ENCODE measurements at regions not wholly inside any gene's neighbourhood (a gene's known extent, or its start where the extent isn't known, plus 50 kb on each side); places are given as distances from the start of the nearest gene placed in this dataset.
"Not testable (repeated sequence)": the region's sequence is repeated elsewhere in the genome, so short reads cannot be mapped to it uniquely, and the experiment has no call there.

DNA sequence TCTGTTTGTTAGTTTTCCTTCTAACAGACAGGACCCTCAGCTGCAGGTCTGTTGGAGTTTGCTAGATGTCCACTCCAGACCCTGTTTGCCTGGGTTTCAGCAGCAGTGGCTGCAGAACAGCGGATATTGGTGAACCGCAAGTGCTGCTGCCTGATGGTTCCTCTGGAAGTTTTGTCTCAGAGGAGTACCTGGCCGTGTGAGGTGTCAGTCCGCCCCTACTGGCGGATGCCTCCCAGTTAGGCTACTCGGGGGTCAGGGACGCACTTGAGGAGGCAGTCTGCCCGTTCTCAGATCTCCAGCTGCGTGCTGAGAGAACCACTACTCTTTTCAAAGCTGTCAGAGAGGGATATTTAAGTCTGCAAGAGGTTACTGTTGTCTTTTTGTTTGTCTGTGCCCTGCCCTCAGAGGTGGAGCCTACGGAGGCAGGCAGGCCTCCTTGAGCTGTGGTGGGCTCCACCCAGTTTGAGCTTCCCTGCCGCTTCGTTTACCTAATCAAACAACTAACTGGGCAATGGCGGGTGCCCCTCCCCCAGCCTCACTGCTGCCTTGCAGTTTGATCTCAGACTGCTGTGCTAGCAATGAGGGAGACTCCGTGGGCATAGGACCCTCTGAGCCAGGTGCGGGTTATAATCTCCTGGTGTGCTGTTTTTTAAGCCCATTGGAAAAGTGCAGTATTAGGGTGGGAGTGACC is 634.3 kb upstream of the CHD1 start:
- DNase-seq, result not testable (repeated sequence)

DNA sequence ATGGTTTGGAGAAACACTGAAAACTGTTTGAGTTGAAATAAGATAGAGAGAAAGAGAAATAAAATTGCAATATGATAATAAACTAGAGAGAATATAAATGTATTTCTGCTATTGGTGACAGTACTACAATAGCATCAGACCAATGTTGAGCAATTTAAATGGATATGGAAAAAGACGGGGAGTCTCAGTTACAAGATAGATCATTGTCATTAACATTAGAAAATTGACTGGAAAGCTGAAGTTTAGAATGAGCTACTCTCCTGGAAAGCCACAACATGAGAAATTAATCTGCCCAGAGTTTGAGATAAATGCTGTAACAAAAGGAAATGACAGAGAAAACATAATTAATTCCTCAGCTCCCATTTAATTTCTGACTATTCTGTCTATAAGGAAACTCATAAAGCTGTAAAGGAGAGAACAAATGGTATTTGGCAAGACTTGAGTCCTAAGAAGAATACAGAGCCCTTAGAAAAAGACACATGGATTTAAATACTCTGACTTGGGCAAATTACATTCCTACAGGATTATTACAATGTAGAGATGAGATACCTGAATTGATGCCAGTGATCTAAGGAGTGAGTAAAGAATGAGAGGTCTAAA is 624.5 kb upstream of the CHD1 start:
- DNase-seq, result no peak

DNA sequence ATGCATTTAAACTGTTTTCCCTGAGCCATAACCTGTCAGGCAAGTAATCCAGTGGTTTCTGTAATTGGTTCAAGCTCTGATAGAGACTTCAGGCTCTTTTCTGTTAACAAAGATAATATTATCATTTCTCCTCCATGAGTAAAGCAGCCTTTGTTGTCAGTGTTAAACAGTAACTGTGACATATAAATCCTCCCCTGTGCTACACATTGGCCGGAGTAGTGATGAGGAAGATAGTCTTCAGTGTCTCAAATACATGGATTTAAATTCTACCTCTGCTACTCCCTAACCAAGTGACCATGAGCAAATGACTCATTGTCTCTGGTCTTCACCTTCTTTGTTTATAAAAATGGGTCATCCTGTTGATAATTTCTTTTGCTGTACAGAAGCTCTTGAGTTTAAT is 615.5 kb upstream of the CHD1 start:
- DNase-seq, result no peak

DNA sequence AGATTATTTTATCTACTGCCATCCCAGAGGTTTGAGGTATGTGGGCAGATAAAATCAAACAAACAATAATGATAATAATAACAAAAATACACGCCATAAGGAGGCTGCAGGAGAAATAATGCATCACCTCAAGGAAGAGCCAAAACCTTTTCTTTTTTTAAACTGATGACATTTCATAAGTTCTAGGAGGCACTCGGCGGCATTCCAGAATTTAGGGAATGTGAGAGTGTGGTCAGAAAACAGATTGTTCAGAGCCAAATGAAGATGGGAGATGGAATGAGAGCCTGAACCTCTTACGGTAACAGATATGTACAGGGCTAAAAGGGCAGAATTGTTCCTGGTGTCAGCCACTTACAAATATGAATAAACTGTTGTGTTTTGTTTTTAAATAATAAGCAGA is 615.0 kb upstream of the CHD1 start:
- no peak for DNase-seq

DNA sequence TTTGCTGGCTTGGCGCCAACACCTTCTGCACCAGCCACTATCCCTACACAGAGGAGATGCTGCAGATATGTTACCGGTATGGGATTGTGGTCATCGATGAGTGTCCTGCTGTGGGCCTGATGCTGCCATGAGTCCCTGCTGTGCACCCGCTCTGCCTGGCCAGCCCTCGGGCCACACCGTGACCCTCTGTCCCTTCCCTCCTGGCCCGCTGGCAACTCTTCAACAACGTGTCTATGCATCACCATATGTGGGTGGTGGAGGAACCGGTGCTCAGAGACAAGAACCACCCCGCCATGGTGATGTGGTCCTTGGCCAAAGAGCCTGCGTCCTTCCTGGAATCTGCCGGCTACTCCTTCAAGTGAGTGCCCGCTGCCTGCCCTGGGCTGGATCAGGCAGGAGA is 605.4 kb upstream of the CHD1 start:
- not testable (repeated sequence) for DNase-seq

DNA sequence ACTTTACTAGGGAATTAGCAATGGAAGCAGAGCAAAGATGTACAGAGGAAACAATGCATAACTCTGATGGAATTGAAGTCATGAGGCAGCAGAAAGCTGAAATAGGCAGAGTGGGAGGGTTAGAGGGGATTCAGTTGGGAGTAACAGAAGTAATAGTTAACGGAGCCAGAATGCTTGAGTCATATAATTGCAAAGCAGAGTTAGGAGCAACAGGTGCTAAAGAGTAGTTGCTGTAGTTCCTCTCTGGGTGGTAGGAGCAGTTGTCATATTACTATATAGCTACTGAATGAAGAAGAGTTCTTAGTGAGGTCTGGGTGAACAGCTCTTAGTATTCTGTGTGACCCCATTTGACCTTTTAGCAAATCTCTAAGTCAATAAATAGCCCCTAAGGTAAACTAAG is 592.9 kb upstream of the CHD1 start:
- not testable (repeated sequence) for DNase-seq

DNA sequence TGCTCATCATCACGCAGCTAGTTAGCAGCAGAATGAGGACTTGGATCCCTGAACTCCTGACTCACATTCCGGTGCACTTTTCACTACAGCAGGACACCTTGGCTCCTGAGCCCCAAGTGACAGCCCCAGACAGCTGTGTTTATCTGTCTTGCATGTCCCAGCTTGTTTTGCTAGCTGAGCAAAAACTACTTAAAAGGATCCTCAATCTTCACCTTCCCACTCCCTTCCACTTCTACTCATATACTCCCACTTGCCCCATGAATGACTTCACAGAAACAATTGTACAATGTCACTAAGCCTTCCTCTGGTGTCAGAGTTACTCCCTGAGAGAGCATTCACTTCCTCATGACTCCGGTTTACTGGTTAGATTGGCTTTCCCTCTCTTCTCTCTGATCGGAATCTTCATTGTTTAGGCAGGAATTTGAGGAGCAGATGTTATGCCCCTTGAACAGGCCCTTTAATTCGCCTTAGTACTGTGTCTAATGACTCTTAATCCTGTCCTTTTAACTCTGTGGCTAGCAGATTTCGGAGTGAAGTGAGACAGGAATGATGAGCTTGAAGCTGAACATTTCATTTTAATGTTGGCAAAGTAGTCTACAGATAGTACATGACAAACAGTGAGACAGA is 587.2 kb upstream of the CHD1 start:
- DNase-seq, result not testable (repeated sequence)

DNA sequence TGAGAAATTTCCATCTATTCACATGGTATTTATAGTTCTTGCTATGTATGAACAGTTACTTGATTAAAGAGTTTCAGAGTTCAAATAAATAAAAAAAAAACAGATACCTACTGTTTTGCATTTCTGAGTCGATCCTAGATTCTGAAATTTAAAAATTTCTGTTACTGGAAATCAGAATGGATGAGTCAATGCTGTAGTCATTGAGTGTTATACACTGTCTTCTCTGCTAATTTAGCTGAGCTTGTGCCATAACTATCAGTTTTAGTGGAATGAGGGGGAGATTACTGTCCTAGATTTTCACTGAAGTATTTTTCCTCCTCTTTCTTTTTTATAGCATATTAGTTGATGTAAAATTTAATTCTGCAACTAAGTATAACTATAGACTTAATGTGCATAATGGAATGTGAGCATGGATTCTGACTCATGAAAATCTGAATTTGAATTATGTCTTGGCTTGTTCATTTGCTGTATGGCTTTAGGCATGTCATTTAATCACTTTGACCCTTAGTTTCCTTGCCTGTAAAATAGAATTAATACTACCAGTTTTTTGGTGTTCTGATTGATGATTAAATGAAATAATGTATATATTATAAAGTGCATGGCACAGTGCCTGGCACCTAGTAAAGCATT is 581.5 kb upstream of the CHD1 start:
- not testable (repeated sequence) for DNase-seq

DNA sequence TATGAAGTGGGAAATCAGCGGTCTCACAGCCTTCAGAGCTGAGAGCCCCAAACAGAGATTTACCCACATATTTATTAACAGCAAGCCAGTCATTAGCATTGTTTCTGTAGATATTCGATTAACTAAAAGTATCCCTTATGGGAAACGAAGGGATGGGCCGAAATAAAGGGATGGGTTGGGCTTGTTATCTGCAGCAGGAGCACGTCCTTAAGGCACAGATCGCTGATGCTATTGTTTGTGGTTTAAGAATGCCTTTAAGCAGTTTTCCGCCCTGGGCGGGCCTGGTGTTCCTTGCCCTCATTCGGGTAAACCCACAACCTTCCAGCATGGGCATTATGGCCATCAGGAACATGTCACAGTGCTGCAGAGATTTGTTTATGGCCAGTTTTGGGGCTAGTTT is 580.3 kb upstream of the CHD1 start:
- not testable (repeated sequence) for DNase-seq

DNA sequence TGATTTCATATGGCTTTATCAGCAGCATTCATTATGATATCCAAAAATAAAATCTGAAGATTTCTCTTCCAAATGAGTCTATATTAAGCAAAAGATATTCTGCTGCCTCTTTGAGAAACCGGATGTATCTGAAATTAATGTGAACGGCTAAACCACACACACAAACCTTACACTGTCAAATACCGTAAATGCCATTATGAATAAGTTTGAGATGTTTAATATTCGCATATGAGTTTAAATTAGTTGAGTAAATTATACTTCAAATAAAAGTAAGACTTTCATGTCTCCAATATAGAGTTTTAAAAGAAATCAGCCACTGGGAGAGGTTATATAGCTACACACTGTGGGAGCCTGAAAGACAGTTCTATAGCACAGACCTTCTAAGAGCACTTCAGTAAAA is 566.6 kb upstream of the CHD1 start:
- not testable (repeated sequence) for DNase-seq

DNA sequence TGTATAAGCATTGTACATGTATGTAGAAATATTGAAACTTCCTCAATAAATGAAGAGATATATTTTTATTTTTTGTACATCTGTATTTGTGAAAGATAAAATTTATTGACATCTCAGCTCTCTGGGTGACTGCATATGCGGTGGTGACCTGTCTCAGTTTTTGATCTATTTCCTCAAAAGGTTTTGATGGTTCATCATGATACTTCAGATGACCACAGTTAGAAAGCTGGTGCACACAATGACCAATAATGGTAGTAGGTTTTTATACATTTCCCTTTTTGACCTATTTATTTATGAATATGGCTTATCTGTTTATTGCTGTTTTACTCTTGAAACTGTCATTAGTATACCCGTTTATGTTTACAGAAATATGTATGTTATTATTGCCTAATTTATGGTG is 549.6 kb upstream of the CHD1 start:
- not testable (repeated sequence) for DNase-seq

DNA sequence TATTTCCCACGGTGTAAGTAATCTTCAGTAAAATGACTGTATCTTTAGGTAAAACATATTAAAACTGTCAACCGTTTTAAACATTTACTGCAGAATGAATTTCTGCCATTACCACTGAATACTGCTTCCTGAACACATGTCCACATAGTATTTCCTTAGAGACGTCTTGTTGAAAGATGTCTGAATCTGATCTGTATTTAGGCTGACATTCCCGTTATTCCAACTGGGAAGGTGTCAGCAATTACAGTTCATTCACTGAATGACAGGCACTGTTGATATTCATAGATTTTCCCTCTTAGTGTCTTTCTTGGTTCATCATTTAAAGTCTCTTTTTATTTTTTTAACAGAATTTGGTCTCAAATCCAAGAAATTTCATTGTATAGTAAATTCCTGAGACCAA is 544.5 kb upstream of the CHD1 start:
- not testable (repeated sequence) for DNase-seq

DNA sequence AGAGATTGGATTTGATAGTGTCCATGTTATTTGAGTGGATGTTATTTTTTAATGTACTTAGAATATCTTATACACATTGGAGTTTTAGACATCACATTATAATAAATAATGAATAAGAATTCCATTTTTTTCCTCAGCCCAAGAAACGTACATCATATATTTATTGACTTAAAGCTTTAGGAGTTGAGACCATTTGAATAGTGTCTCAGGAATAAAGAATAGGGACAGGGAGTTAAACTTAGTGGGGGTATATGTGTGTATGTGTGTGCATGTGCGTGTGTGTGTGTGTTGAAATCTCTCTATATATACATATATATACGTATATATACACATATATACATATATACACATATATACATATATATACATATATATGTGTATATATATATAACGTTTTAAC is 542.9 kb upstream of the CHD1 start:
- not testable (repeated sequence) for DNase-seq

DNA sequence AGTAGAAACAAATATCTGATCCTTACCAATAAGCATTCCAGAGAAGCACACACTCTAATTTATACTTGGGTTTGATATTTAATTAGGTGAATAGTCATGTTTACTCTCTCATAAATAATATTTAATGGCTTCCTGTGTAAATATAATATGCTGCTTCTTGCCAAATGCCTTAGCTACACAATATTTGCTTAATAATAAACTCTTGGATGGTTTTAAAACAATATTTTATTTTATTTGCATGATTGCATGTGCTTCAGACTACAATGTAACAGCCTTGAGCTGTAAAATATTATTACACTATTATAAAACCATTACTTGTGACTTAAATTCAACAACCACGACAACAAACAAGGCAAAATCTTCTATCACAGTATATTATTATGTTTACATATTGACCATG is 542.4 kb upstream of the CHD1 start:
- not testable (repeated sequence) for DNase-seq

DNA sequence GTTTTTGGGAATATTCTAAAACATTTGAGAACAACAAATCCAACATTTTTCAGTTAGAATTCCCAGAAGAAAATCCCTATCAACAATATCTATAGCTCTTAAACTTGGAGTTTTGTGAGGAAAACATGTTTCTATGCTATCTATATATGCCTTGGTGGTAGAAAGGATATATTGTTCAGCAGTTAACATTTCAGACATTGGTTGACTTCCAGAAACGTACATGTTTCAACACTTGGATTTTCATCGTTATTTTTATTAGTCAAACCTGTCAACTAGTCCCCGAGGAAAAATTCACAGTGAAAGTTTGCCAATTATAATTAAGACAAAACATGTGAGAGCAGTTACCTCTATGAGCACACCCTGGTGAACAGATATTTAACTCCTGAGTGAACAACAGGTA is 541.8 kb upstream of the CHD1 start:
- not testable (repeated sequence) for DNase-seq

DNA sequence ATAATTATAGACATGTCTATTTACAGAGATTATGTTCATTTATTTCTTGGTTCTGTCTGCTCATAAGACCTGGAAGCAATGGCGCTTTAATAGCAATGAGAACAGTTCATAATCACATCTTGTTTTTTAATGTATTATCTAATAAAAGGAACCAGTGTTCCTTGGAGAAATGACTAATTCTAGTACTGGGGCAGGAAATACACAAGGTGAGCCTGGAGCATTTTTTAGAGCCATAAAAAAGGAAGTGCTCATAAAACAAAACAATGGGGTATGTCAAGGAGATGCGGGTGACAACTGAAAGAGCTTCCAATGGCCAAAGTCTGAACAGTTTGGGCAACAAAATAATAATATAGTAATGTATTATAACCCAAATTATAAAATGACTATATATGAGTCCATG is 531.9 kb upstream of the CHD1 start:
- no peak for DNase-seq

DNA sequence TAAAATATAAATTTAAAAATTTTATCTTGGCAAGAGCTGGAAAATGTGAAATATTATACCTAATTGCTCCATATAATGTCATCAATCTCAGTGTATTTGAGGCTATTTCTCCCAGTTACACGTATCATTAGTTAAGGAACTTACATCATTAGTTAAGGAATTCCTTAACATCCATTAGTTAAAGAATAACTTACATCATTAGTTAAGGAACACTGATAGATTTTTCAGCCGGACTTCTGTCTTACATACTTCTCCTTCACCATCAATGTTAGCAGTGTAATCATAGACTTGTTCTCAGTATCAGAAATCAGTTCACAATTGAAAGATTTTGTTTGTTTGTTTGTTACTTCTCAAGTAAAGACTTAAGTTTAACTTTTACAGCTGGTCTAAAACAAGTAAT is 524.4 kb upstream of the CHD1 start:
- no peak for DNase-seq

DNA sequence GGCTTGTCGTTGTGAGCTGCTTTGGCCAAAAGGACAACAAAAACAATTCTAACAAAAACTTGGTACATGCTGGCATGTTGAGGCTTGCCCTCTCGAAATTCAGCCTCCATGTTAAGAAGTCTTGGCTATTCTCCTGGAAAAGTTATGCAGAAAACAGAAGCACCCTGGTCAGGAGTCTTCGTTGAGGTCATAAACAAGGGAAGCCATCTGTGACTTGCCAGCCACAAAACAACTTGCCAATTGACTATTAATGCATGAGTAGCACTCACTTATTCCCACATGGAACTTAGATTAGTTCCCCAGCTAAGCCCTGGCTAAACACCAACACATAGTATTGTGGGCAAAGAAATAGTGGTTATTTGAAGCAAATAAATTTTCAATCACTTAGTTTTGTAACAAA is 521.0 kb upstream of the CHD1 start:
- DNase-seq, result no peak

DNA sequence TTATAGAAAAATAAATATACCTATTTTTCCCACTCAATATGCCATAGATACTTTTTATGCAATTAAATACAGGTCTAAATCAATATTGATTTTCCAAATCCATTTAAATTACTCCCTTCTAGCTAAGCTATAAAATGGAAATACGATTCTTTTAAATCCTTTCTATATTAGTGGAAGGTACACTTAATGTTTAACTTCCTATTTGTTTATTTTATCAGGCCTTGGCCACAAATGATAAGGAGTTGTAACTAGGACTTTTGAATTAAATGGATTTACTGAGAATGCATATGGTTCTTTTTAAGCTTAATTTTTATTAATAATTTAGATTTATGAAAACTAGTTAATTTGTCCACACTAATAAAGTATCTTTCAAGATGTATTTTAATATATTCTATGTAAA is 517.0 kb upstream of the CHD1 start:
- DNase-seq, result no peak

DNA sequence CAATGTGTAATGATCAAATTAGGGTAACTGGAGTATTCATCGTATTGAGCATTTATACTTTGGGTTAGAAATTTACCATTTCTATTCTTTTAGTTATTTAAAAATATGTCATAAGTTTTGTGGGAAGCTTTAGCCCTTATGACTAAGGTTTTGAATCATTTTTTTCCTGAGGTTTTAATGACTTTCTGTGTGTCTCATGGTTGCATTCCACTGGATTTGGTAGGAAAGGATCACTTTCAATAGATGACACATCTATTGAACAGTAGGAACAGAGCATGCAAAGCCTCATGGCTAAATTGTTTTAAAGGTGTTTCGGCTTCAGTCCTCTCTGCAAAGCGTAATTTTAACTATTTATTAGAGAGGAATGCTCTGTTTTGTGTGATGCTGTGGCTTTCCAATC is 512.4 kb upstream of the CHD1 start:
- DNase-seq, result no peak

DNA sequence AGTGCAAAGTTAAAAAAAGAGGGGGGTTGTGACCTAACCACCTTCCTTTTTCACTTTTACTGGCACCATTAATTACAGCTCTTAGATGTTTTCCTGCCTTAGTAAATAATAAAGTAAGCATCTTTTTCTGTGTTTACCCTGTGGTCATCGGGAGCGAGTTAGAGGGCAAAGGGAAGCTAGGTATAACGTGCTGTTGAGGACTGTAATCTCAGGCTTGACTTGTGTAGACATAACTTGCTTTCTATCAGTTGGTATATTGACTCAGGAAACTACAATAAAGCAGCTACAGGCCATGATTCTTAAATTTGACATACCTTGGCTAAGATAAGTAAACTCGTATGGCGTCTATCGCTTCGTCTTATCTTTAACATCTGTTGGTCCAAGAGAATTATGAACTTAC is 509.8 kb upstream of the CHD1 start:
- DNase-seq, result no peak

DNA sequence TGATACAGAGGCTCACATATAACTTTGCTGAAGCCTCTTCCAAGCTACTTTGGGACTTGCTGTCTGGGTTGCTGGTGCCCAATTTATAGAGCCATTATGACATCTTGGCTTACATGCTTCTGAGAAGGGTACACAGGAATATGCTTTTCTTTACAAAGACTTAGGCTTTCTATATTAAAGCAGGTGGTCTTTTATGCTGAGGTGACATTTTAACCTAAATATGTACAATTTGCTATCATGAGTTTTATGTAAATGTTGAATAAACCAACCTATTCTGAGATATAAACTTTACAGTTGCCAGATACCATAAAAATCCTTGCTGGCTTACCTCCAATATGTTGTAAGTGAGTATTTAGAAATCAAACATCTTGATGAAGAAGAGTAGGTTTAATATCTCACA is 509.2 kb upstream of the CHD1 start:
- DNase-seq, result no peak

DNA sequence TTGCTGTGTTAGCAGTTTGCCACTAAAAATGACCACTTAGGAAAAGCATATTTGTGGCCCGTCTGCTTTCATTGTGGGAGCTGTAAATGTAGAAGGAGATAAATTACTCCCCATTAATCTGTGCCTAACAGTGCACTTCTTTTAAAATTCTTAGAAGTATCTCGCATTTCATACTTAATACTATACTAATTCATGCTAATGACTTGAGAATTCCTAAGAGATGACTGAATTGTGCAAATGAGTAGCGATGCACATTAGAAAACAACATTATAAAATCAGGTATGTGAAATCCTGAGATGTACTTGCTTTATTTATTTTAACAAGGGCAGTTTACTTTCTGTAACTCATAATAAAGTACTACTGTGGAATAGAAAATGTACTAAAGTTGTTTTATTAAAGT is 494.6 kb upstream of the CHD1 start:
- not testable (repeated sequence) for DNase-seq

DNA sequence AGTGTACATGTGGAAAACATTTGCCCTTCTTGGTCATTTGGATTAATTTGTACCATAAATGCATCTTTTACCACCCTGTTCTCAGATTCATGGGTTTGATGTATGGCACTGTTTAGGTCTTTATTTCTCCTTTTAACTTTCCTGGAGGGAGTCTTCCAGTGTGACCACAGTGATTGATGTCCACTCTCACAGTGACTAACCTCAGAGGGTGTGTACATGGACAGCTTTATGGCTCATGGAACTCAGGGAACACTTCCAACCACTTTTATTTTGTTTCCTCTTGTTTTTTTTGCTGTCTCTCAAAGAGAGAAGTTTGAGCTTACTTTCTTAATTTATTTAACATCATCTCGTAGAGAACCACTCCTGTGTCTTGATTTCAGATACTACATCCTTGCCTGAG is 489.8 kb upstream of the CHD1 start:
- not testable (repeated sequence) for DNase-seq
